ENCODE measurements at regions not wholly inside any gene's neighbourhood (a gene's known extent, or its start where the extent isn't known, plus 50 kb on each side); places are given as distances from the start of the nearest gene placed in this dataset.

- no peak for DNase-seq
- H3K4me1 Mint-ChIP-seq (ENCODE audit: low read depth): no peaks in the 10 kb centered on the region
- Histone ChIP-seq H3K27ac (ENCODE audit: low read depth in 1 of 2, low read length in 2 of 2) (no peak overlapping the region), H3K27me3 (ENCODE audit: control insufficient read depth in 1 of 2, insufficient read depth in 2 of 2, low read length in 2 of 2) (no peaks in the 10 kb centered on the region), H3K9me3 (ENCODE audit: control insufficient read depth in 1 of 2, insufficient read depth in 1 of 2, low read length in 2 of 2) (peaks cover 0 to 4% of the 10 kb centered on the region in 2 experiments), H3K4me3 (ENCODE audit: low read length) (no peak overlapping the region), H3K36me3 (ENCODE audit: insufficient read depth, low read length) (no peaks in the 10 kb centered on the region), H3K4me1 (ENCODE audit: insufficient read depth, low read length) (no peaks in the 10 kb centered on the region)
- no peak for ATAC-seq (ENCODE audit: poor library complexity)
- H3K9me3 Mint-ChIP-seq: peaks cover 4% of the 10 kb centered on the region
- no peaks in the 10 kb centered on the region for H3K27me3 Mint-ChIP-seq
- TF ChIP-seq, protein P1, sequence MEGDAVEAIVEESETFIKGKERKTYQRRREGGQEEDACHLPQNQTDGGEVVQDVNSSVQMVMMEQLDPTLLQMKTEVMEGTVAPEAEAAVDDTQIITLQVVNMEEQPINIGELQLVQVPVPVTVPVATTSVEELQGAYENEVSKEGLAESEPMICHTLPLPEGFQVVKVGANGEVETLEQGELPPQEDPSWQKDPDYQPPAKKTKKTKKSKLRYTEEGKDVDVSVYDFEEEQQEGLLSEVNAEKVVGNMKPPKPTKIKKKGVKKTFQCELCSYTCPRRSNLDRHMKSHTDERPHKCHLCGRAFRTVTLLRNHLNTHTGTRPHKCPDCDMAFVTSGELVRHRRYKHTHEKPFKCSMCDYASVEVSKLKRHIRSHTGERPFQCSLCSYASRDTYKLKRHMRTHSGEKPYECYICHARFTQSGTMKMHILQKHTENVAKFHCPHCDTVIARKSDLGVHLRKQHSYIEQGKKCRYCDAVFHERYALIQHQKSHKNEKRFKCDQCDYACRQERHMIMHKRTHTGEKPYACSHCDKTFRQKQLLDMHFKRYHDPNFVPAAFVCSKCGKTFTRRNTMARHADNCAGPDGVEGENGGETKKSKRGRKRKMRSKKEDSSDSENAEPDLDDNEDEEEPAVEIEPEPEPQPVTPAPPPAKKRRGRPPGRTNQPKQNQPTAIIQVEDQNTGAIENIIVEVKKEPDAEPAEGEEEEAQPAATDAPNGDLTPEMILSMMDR (IDR thresholded peaks at IDR 0.05): no peak
- no peak overlapping the region for H3K4me3 Mint-ChIP-seq
- CTCF ChIA-PET: no interaction called here
- H3K27ac Mint-ChIP-seq: no peak overlapping the region
- H3K36me3 Mint-ChIP-seq (ENCODE audit: low read depth): no peaks in the 10 kb centered on the region
- intact Hi-C loops (cut with DNase I, micrococcal nuclease): no loop called here
- POLR2A ChIA-PET: no interaction called here
Measured at GRCh38 chr6:51027283-51028065, 208.8 kb downstream of the TFAP2B start.

DNA sequence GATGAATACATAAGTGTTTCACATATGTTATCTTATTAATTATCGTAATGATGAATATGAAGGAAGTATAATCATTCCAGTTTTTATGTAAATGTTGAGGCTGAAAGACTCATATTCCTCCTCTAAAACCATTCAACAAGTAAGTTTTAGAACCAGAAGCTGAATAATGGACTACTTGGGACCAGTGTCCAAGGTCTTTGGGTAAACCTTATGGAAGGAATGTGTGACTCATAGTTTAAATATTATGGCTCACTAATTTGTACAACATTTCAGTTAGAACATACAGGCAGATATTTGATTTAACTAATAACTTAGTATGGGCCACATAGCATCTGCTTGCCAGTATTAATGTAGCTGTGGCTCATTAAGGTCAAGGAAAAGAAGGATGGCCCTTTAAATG lies 209.6 kb downstream of the TFAP2B start:
- intact Hi-C loops (cut with DNase I, micrococcal nuclease): no loop called here
- H3K4me1 ChIP-seq (ENCODE audit: insufficient read depth, low read length): no peaks in the 10 kb centered on the region
- Mint-ChIP-seq H3K9me3 (peaks cover 4% of the 10 kb centered on the region), H3K4me3 (no peak overlapping the region), H3K4me1 (ENCODE audit: low read depth) (no peaks in the 10 kb centered on the region), H3K36me3 (ENCODE audit: low read depth) (no peaks in the 10 kb centered on the region), H3K27me3 (no peaks in the 10 kb centered on the region), H3K27ac (no peak overlapping the region)
- ATAC-seq (ENCODE audit: poor library complexity) (no peak), DNase-seq (no peak)
- CTCF ChIA-PET: no interaction called here
- POLR2A ChIA-PET: no interaction called here
- no peaks in the 10 kb centered on the region for H3K36me3 ChIP-seq (ENCODE audit: insufficient read depth, low read length)
- no peak overlapping the region for H3K27ac ChIP-seq (ENCODE audit: low read depth in 1 of 2, low read length in 2 of 2)
- TF ChIP-seq, protein P1 (IDR thresholded peaks at IDR 0.05): no peak
- H3K9me3 ChIP-seq (ENCODE audit: control insufficient read depth in 1 of 2, insufficient read depth in 1 of 2, low read length in 2 of 2): peaks cover 0 to 4% of the 10 kb centered on the region in 2 experiments
- no peaks in the 10 kb centered on the region for H3K27me3 ChIP-seq (ENCODE audit: control insufficient read depth in 1 of 2, insufficient read depth in 2 of 2, low read length in 2 of 2)
- no peak overlapping the region for H3K4me3 ChIP-seq (ENCODE audit: low read length)

- no peak for ATAC-seq (ENCODE audit: poor library complexity)
- CTCF ChIA-PET: no interaction called here
Measured at GRCh38 chr6:51029561-51029960, 210.9 kb downstream of the TFAP2B start.

More at GRCh38 chr6:51029561-51029960, 210.9 kb downstream of the TFAP2B start:
- H3K36me3 Mint-ChIP-seq (ENCODE audit: low read depth): no peaks in the 10 kb centered on the region
- H3K27ac ChIP-seq (ENCODE audit: low read depth in 1 of 2, low read length in 2 of 2): no peak overlapping the region
- no peak overlapping the region for H3K27ac Mint-ChIP-seq
- H3K4me3 Mint-ChIP-seq: no peak overlapping the region
- H3K27me3 ChIP-seq (ENCODE audit: control insufficient read depth in 1 of 2, insufficient read depth in 2 of 2, low read length in 2 of 2): no peaks in the 10 kb centered on the region
- H3K4me1 ChIP-seq (ENCODE audit: insufficient read depth, low read length): no peaks in the 10 kb centered on the region
- no peak for DNase-seq
- peaks cover 7% of the 10 kb centered on the region for H3K9me3 Mint-ChIP-seq
- TF ChIP-seq, protein P1 (IDR thresholded peaks at IDR 0.05): no peak
- no peaks in the 10 kb centered on the region for H3K27me3 Mint-ChIP-seq
- peaks cover 0 to 4% of the 10 kb centered on the region in 2 experiments for H3K9me3 ChIP-seq (ENCODE audit: control insufficient read depth in 1 of 2, insufficient read depth in 1 of 2, low read length in 2 of 2)
- H3K4me3 ChIP-seq (ENCODE audit: low read length): no peak overlapping the region
- POLR2A ChIA-PET: no interaction called here
- no peaks in the 10 kb centered on the region for H3K4me1 Mint-ChIP-seq (ENCODE audit: low read depth)
- intact Hi-C loops (cut with DNase I, micrococcal nuclease): no loop called here
- no peaks in the 10 kb centered on the region for H3K36me3 ChIP-seq (ENCODE audit: insufficient read depth, low read length)

Measured in CD4-positive, alpha-beta T cell (primary cell).